Esophagus squamous epithelium (tissue), 5 donors: ENCODE measurements at regions not wholly inside any gene's neighbourhood (a gene's known extent, or its start where the extent isn't known, plus 50 kb on each side); places are given as distances from the start of the nearest gene placed in this dataset.

Source experiments
- DNase-seq: peaks from one replicate; lab custom pipeline; 2025; lab: John Stamatoyannopoulos, UW
- H3K27ac ChIP-seq, 4 donors: fragments of 200-600 bp; sonication (generic); one replicate each; pipeline ENCODE4 v1.5.1; 2016 to 2019; ENCODE audit warnings: mild to moderate bottlenecking in 1 of 4
- H3K27me3 ChIP-seq, 4 donors: fragments of 200-600 bp; sonication (generic); 1 replicate in 3 of 4; 2 replicates in 1 of 4; pipeline versions ENCODE4 v1.5.1 to v1.6.0; 2017 to 2021; ENCODE audit warnings: antibody characterized with exemption in 1 of 4
- H3K36me3 ChIP-seq, 3 donors: fragments of 200-600 bp; sonication (generic); one replicate each; pipeline ENCODE4 v1.5.1; 2016 to 2019
- H3K4me1 ChIP-seq, 3 donors: fragments of 200-600 bp; sonication (generic); one replicate each; pipeline ENCODE4 v1.5.1; 2017 to 2019
- H3K4me3 ChIP-seq, 4 donors: fragments of 200-600 bp; sonication (generic); 1 replicate in 3 of 4; 2 replicates in 1 of 4; pipeline ENCODE4 v1.5.1; 2016 to 2019; ENCODE audit warnings: mild to moderate bottlenecking in 2 of 4, moderate library complexity in 1 of 4
- H3K9me3 ChIP-seq, 3 donors: fragments of 200-600 bp; sonication (generic); one replicate each; pipeline ENCODE4 v1.5.1; 2016 to 2019
- POLR2A ChIP-seq, 4 donors: fragments of 450-650 bp; IDR thresholded peaks; one replicate each; pipeline ENCODE4 v1.6.1; 2017; ENCODE audit warnings: antibody characterized with exemption in 4 of 4, mild to moderate bottlenecking in 4 of 4, moderate library complexity in 3 of 4
- WGBS, 2 donors: methylation state at CpG; one replicate each; pipeline ENCODE4 v1.1.5; 2018; 5-methylcytosine and 5-hydroxymethylcytosine counted together
- intact Hi-C: fragments of 100-400 bp; cut with DNase I; formaldehyde crosslinking; loops from one replicate; pipeline ENCODE4 v1.15.0; 2022
- TF ChIP-seq, protein P1 (sequence below), 6 experiments: fragments of 450-650 bp in 4 of 6; fragments of 200-600 bp in 2 of 6; sonication (generic) in 2 of 6; IDR thresholded peaks; one replicate each; pipeline ENCODE4 v1.5.1; 2016 to 2019; ENCODE audit warnings: antibody characterized with exemption in 6 of 6, mild to moderate bottlenecking in 4 of 6, moderate library complexity in 4 of 6
- donor health status: DM: yes; HTN: yes; CAD: no.

DNA sequence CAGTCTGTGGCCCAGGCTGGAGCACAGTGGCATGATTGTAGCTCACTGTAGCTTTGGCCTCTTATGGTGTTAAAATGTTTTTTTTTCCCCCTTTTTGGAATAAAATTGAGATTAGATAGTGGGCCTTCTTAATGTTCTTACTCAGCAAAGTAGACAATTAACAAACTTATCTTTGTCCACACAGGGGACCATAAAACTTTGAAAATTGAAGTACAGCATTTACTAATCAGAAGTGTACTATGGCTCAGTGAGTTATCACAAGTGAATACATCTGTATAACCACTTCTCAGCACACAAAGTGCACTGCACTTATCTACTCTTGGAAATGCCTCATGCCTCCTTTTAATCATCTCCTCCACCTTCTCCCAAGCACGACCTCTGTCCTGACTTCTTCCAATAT is 218.9 kb downstream of the PRDM2 start:
- 52 to 79% methylated on average over 1 of the region's 1 CpG for WGBS, 2 donors
- no peak for DNase-seq
- Histone ChIP-seq H3K4me3 (no peak overlapping the region), H3K27me3 (no peaks in the 10 kb centered on the region), H3K36me3 (no peaks in the 10 kb centered on the region), H3K9me3 (no peaks in the 10 kb centered on the region), H3K4me1 (no peaks in the 10 kb centered on the region), H3K27ac (no peak overlapping the region)
- TF ChIP-seq POLR2A (IDR thresholded peaks at IDR 0.05): no peak
- TF ChIP-seq, protein P1, sequence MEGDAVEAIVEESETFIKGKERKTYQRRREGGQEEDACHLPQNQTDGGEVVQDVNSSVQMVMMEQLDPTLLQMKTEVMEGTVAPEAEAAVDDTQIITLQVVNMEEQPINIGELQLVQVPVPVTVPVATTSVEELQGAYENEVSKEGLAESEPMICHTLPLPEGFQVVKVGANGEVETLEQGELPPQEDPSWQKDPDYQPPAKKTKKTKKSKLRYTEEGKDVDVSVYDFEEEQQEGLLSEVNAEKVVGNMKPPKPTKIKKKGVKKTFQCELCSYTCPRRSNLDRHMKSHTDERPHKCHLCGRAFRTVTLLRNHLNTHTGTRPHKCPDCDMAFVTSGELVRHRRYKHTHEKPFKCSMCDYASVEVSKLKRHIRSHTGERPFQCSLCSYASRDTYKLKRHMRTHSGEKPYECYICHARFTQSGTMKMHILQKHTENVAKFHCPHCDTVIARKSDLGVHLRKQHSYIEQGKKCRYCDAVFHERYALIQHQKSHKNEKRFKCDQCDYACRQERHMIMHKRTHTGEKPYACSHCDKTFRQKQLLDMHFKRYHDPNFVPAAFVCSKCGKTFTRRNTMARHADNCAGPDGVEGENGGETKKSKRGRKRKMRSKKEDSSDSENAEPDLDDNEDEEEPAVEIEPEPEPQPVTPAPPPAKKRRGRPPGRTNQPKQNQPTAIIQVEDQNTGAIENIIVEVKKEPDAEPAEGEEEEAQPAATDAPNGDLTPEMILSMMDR (IDR thresholded peaks at IDR 0.05): no peak
- intact Hi-C loops: no loop called here

DNA sequence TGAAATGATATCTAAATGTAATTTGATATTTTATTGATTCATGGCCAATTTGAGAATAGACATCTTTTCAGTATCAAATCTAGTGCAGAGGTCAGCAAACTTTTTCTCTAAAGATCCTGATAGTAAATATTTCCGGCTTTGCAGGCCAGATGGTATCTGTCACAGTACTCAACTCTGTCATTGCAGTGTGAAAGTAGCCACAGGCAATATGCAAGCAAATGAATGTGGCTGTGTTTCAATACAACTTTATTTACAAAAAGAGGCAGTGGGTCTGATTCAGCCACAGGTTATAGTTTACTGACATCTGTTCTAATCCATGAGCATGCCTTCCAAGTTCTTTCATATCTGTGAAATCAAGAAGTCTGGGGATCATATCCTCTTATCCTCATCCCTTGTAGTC is 221.2 kb downstream of the PRDM2 start:
- H3K36me3 ChIP-seq: no peaks in the 10 kb centered on the region
- 24 to 61% methylated on average over 1 of the region's 1 CpG for WGBS, 2 donors
- H3K4me1 ChIP-seq: no peaks in the 10 kb centered on the region
- H3K27me3 ChIP-seq: no peaks in the 10 kb centered on the region
- no peak overlapping the region for H3K4me3 ChIP-seq
- no peak for DNase-seq
- H3K9me3 ChIP-seq: no peaks in the 10 kb centered on the region
- H3K27ac ChIP-seq: no peak overlapping the region
- TF ChIP-seq, protein P1 (IDR thresholded peaks at IDR 0.05): no peak
- TF ChIP-seq POLR2A (IDR thresholded peaks at IDR 0.05): no peak
- intact Hi-C loops: no loop called here

DNA sequence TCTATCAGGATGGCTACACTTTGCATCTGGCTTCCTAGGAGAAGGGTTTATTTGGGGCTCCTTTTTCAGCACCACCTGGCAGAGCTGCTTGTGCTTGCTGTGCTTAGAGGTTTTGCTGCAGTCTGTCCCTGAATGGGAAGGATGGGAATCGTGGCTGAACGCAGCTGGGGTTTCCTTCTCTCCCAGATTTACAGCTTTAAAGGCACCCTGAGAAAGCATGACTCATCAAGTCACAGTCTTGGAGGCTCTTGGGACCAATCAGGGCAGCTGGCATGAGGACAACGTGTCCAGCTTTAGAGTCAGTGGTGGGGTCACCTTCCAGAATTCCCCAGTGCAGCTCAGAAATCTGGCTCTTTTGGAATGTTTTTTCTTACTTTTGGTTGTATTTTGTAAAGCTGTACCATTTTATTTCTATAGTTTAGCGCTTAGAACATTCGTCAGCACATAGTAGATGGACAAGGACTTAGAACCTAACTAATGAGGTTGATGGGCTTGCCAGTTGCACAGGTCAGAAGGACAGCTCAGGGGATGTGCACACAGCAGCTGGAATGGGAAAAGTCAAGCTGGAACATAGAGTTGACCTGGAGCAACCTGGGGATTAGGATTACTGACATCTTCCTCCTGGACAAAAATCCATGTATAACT is 222.6 kb downstream of the PRDM2 start:
- H3K27me3 ChIP-seq: no peaks in the 10 kb centered on the region
- no peak overlapping the region for H3K27ac ChIP-seq
- no peaks in the 10 kb centered on the region for H3K9me3 ChIP-seq
- DNase-seq: no peak
- intact Hi-C loops: no loop called here
- no peaks in the 10 kb centered on the region for H3K36me3 ChIP-seq
- WGBS, 2 donors: 65 to 83% methylated on average over 3 to 4 of the region's 5 CpGs
- no peak overlapping the region for H3K4me3 ChIP-seq
- H3K4me1 ChIP-seq: no peaks in the 10 kb centered on the region
- TF ChIP-seq, protein P1 (IDR thresholded peaks at IDR 0.05): no peak
- TF ChIP-seq POLR2A (IDR thresholded peaks at IDR 0.05): no peak

DNA sequence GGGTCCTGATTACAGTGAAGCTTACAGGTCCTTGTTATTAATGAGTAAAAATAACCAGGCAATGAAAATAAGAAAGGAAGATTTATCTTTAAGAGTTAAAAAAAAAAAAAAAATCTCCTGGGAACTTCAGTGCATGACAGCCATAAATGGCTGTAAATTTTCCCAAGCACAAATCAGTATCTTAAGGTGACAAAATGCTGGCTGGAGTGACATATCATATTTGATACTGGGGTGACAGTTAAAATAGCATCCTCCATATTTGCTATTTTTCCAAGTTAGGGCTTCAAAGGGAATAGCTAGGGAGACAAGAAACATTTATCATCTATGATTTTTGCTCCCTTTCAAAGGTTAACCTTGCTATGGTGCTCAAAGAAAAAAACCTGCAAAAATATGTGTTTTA is 226.6 kb downstream of the PRDM2 start:
- Histone ChIP-seq H3K27me3 (peaks cover 0 to 14% (median 0%) of the 10 kb centered on the region in 4 donors), H3K4me1 (no peaks in the 10 kb centered on the region), H3K27ac (no peak overlapping the region), H3K36me3 (no peaks in the 10 kb centered on the region), H3K4me3 (no peak overlapping the region), H3K9me3 (no peaks in the 10 kb centered on the region)
- TF ChIP-seq POLR2A (IDR thresholded peaks at IDR 0.05): no peak
- TF ChIP-seq, protein P1 (IDR thresholded peaks at IDR 0.05): no peak
- intact Hi-C loops: no loop called here
- DNase-seq: no peak

DNA sequence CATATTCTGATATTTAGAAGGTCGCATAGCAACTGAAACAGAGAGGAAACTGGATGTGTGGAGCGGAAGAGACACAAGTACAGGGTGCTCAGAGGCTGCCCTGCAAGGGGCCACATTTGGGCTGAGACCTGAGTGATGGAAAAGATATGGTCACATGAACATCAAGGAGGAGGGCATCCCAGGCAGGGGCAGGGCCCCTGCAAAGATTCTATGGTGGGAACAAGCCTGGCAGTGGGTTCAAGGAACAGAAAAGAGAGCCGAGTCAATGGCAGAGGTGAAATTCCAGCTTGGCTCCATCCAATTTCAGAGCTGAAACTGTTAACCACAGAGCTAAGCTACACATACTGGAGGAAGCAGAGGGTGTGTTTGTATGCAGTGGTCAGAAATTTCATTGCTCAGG is 227.7 kb downstream of the PRDM2 start:
- Histone ChIP-seq H3K9me3 (no peaks in the 10 kb centered on the region), H3K27ac (no peak overlapping the region), H3K27me3 (peaks cover 0 to 14% (median 0%) of the 10 kb centered on the region in 4 donors), H3K36me3 (no peaks in the 10 kb centered on the region), H3K4me3 (no peak overlapping the region), H3K4me1 (no peaks in the 10 kb centered on the region)
- TF ChIP-seq, protein P1 (IDR thresholded peaks at IDR 0.05): no peak
- TF ChIP-seq POLR2A (IDR thresholded peaks at IDR 0.05): no peak
- intact Hi-C loops: no loop called here
- 73 to 82% methylated on average over 3 of the region's 3 CpGs for WGBS, 2 donors
- DNase-seq: no peak
